ENCODE measurements at regions not wholly inside any gene's neighbourhood (a gene's known extent, or its start where the extent isn't known, plus 50 kb on each side); places are given as distances from the start of the nearest gene placed in this dataset.

- 37 to 38% methylated on average over 24 to 29 of the region's 29 CpGs for WGBS, 2 donors
- Histone ChIP-seq H3K4me1 (peaks cover 3 to 83% (median 34%) of the 10 kb centered on the region in 4 donors), H3K9me3 (no peaks in the 10 kb centered on the region), H3K4me3 (peak overlapping the region; percentile 17 to 88 (median 52)), H3K27ac (peak overlapping the region; percentile 88 to 96 (median 92)), H3K36me3 (peaks cover 0 to 6% (median 1%) of the 10 kb centered on the region in 3 donors), H3K27me3 (no peaks in the 10 kb centered on the region)
- TF ChIP-seq, protein P1, sequence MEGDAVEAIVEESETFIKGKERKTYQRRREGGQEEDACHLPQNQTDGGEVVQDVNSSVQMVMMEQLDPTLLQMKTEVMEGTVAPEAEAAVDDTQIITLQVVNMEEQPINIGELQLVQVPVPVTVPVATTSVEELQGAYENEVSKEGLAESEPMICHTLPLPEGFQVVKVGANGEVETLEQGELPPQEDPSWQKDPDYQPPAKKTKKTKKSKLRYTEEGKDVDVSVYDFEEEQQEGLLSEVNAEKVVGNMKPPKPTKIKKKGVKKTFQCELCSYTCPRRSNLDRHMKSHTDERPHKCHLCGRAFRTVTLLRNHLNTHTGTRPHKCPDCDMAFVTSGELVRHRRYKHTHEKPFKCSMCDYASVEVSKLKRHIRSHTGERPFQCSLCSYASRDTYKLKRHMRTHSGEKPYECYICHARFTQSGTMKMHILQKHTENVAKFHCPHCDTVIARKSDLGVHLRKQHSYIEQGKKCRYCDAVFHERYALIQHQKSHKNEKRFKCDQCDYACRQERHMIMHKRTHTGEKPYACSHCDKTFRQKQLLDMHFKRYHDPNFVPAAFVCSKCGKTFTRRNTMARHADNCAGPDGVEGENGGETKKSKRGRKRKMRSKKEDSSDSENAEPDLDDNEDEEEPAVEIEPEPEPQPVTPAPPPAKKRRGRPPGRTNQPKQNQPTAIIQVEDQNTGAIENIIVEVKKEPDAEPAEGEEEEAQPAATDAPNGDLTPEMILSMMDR (IDR thresholded peaks at IDR 0.05): no peak
- TF ChIP-seq EP300 (IDR thresholded peaks at IDR 0.05) (peak in 1 of 2 donors; percentile 76), POLR2A (IDR thresholded peaks at IDR 0.05) (peak; percentile 19 to 37)
- DNase-seq (ENCODE audit: low spot score in 2 of 2): no peak
Measured at GRCh38 chr19:5290336-5291262, 50.0 kb downstream of the PTPRS start.

- H3K27ac ChIP-seq: peak overlapping the region; percentile 70 to 96 (median 92)
Measured at GRCh38 chr19:5289060-5289990, 51.3 kb downstream of the PTPRS start.

GRCh38 chr19:5288347-5288739 lies 52.3 kb downstream of the PTPRS start:
- H3K4me3 ChIP-seq: peak overlapping the region in 1 of 4 donors; percentile 28

More at GRCh38 chr19:5289060-5289990, 51.3 kb downstream of the PTPRS start:
- peak overlapping the region in 3 of 4 donors; percentile 24 to 88 (median 79) for H3K4me3 ChIP-seq
- WGBS, 2 donors: 71 to 76% methylated on average over 18 of the region's 18 CpGs
- peaks cover 3 to 82% (median 34%) of the 10 kb centered on the region in 4 donors for H3K4me1 ChIP-seq
- DNase-seq (ENCODE audit: low spot score in 2 of 2): no peak
- no peaks in the 10 kb centered on the region for H3K27me3 ChIP-seq
- TF ChIP-seq POLR2A (IDR thresholded peaks at IDR 0.05) (no peak), EP300 (IDR thresholded peaks at IDR 0.05) (no peak)
- TF ChIP-seq, protein P1 (IDR thresholded peaks at IDR 0.05): no peak
- H3K36me3 ChIP-seq: peaks cover 0 to 19% (median 5%) of the 10 kb centered on the region in 3 donors
- H3K9me3 ChIP-seq: no peaks in the 10 kb centered on the region

DNA sequence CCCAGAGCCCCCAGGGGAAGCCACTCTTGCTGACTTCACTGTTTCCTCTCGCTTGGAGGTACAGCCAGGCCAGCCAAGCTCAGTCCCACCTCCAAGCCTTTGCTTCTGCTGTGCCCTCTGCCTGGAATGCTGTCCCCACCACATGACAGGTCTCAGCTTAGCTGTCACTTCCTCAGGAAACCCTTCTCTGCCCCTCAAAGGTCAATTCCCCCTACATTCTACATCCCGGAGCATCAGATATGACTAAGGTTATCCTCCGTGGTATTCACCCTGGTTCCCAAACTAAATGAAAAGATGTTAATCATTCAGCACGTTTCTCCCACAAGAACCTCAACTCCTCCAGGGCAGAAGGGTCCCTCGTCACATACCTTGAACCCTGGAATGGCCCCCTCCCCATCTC lies 53.5 kb downstream of the PTPRS start:
- no peaks in the 10 kb centered on the region for H3K27me3 ChIP-seq
- H3K27ac ChIP-seq: peak overlapping the region; percentile 20 to 96 (median 75)
- H3K4me1 ChIP-seq: peaks cover 3 to 82% (median 38%) of the 10 kb centered on the region in 4 donors
- TF ChIP-seq, protein P1 (IDR thresholded peaks at IDR 0.05): no peak
- no peak for TF ChIP-seq EP300 (IDR thresholded peaks at IDR 0.05)
- no peak for TF ChIP-seq POLR2A (IDR thresholded peaks at IDR 0.05)
- H3K9me3 ChIP-seq: no peaks in the 10 kb centered on the region
- H3K4me3 ChIP-seq: peak overlapping the region in 1 of 4 donors; percentile 15
- peaks cover 0 to 21% (median 5%) of the 10 kb centered on the region in 3 donors for H3K36me3 ChIP-seq
- WGBS, 2 donors: 51 to 53% methylated on average over 5 of the region's 5 CpGs
- DNase-seq (ENCODE audit: low spot score in 2 of 2): no peak

More at GRCh38 chr19:5288347-5288739, 52.3 kb downstream of the PTPRS start:
- peaks cover 3 to 81% (median 36%) of the 10 kb centered on the region in 4 donors for H3K4me1 ChIP-seq
- no peak for DNase-seq (ENCODE audit: low spot score in 2 of 2)
- H3K9me3 ChIP-seq: no peaks in the 10 kb centered on the region
- peaks cover 0 to 21% (median 5%) of the 10 kb centered on the region in 3 donors for H3K36me3 ChIP-seq
- no peaks in the 10 kb centered on the region for H3K27me3 ChIP-seq
- 32 to 37% methylated on average over 4 of the region's 4 CpGs for WGBS, 2 donors
- H3K27ac ChIP-seq: peak overlapping the region; percentile 19 to 96 (median 92)
- TF ChIP-seq POLR2A (IDR thresholded peaks at IDR 0.05) (no peak), EP300 (IDR thresholded peaks at IDR 0.05) (no peak)
- TF ChIP-seq, protein P1 (IDR thresholded peaks at IDR 0.05): no peak
